ENCODE measurements at regions not wholly inside any gene's neighbourhood (a gene's known extent, or its start where the extent isn't known, plus 50 kb on each side); places are given as distances from the start of the nearest gene placed in this dataset.

GRCh38 chr7:25386311-25386744, 158.0 kb upstream of the NPVF start:
- peak in 14 of 42 donors; percentile 8 to 57 (median 27) for DNase-seq
- intact Hi-C loops (cut with DNase I): no loop called here

- intact Hi-C loops (cut with DNase I): loop anchor here (2.0 kb wide), 1 partner anchor 128 kb away; no protein-coding TSS in a partner anchor
- DNase-seq: no peak
Measured at GRCh38 chr7:25388681-25389080, 160.4 kb upstream of the NPVF start.

GRCh38 chr7:25389489-25390106, 161.3 kb upstream of the NPVF start:
- DNase-seq: peak in 15 of 42 donors; percentile 18 to 79 (median 48)
- intact Hi-C loops (cut with DNase I): loop anchor here (2.0 kb wide), 3 partner anchors 129 to 463 kb away; no protein-coding TSS in a partner anchor

GRCh38 chr7:25391295-25391861, 163.1 kb upstream of the NPVF start:
- DNase-seq: peak in 1 of 42 donors; percentile 34
- intact Hi-C loops (cut with DNase I): loop anchor here (2.0 kb wide), 2 partner anchors 173 to 461 kb away; no protein-coding TSS in a partner anchor

GRCh38 chr7:25391961-25392587, 163.8 kb upstream of the NPVF start:
- intact Hi-C loops (cut with DNase I): loop anchor here (2.0 kb wide), 2 partner anchors 173 to 461 kb away; no protein-coding TSS in a partner anchor
- peak in 1 of 42 donors; percentile 27 for DNase-seq

- intact Hi-C loops (cut with DNase I): no loop called here
- DNase-seq: peak in 1 of 42 donors; percentile 41
Measured at GRCh38 chr7:25392588-25393338, 164.5 kb upstream of the NPVF start.

- no peak for DNase-seq
- intact Hi-C loops (cut with DNase I): no loop called here
Measured at GRCh38 chr7:25395976-25396375, 167.7 kb upstream of the NPVF start.

GRCh38 chr7:25396668-25397067, 168.4 kb upstream of the NPVF start:
- intact Hi-C loops (cut with DNase I): no loop called here
- DNase-seq: no peak

- intact Hi-C loops (cut with DNase I): no loop called here
- DNase-seq: no peak
Measured at GRCh38 chr7:25398418-25398817, 170.1 kb upstream of the NPVF start.

- intact Hi-C loops (cut with DNase I): no loop called here
- DNase-seq: no peak
Measured at GRCh38 chr7:25399000-25399750, 170.9 kb upstream of the NPVF start.

- DNase-seq: no peak
- intact Hi-C loops (cut with DNase I): no loop called here
Measured at GRCh38 chr7:25402532-25402931, 174.2 kb upstream of the NPVF start.

- no peak for DNase-seq
- intact Hi-C loops (cut with DNase I): no loop called here
Measured at GRCh38 chr7:25405736-25406135, 177.4 kb upstream of the NPVF start.

GRCh38 chr7:25407053-25407452, 178.8 kb upstream of the NPVF start:
- no peak for DNase-seq
- intact Hi-C loops (cut with DNase I): no loop called here

GRCh38 chr7:25408012-25408687, 179.9 kb upstream of the NPVF start:
- peak in 4 of 42 donors; percentile 14 to 35 (median 22) for DNase-seq
- intact Hi-C loops (cut with DNase I): no loop called here

- no peak for DNase-seq
Measured at GRCh38 chr7:25408876-25409275, 180.6 kb upstream of the NPVF start.

GRCh38 chr7:25409897-25410636, 181.8 kb upstream of the NPVF start:
- intact Hi-C loops (cut with DNase I): no loop called here
- DNase-seq: no peak

More at GRCh38 chr7:25408876-25409275, 180.6 kb upstream of the NPVF start:
- intact Hi-C loops (cut with DNase I): no loop called here

GRCh38 chr7:25420771-25421170, 192.5 kb upstream of the NPVF start:
- DNase-seq: no peak
- intact Hi-C loops (cut with DNase I): no loop called here

GRCh38 chr7:25424113-25424512, 195.8 kb upstream of the NPVF start:
- peak in 1 of 42 donors; percentile 29 for DNase-seq
- intact Hi-C loops (cut with DNase I): no loop called here
